Heart right ventricle (tissue), 16 donors: ENCODE measurements at regions not wholly inside any gene's neighbourhood (a gene's known extent, or its start where the extent isn't known, plus 50 kb on each side); places are given as distances from the start of the nearest gene placed in this dataset.

Experiments used
- ATAC-seq, 8 donors: fragments of 200-7000 bp; cut with Tn5 transposase; one replicate each; pipeline ENCODE4 v1.9.1; 2020; ENCODE audit warnings: mild to moderate bottlenecking in 8 of 8, moderate library complexity in 8 of 8, moderate number of reproducible peaks in 1 of 8
- DNase-seq, 2 donors: peaks; one replicate each; pipeline ENCODE4 v3.0.0-alpha.2; 2020
- H3K27ac ChIP-seq, 10 donors: fragments of 200-600 bp; sonication (generic) in 2 of 10; one replicate each; pipeline versions ENCODE4 v1.5.0 to v1.8.0; 2020 to 2022; ENCODE audit warnings: mild to moderate bottlenecking in 3 of 10
- H3K27me3 ChIP-seq, 7 donors: fragments of 200-600 bp; one replicate each; pipeline ENCODE4 v1.8.0; 2021 to 2022; ENCODE audit warnings: mild to moderate bottlenecking in 2 of 7
- H3K36me3 ChIP-seq, 9 donors: fragments of 200-600 bp; sonication (generic) in 1 of 9; one replicate each; pipeline versions ENCODE4 v1.5.0 to v1.8.0; 2020 to 2022; ENCODE audit warnings: mild to moderate bottlenecking in 2 of 9
- H3K4me1 ChIP-seq, 9 donors: fragments of 200-600 bp; sonication (generic) in 1 of 9; one replicate each; pipeline versions ENCODE4 v1.5.0 to v1.8.0; 2020 to 2022; ENCODE audit warnings: mild to moderate bottlenecking in 4 of 9
- H3K4me3 ChIP-seq, 10 donors: fragments of 200-600 bp; sonication (generic) in 2 of 10; one replicate each; pipeline versions ENCODE4 v1.5.0 to v1.8.0; 2020 to 2022; ENCODE audit warnings: mild to moderate bottlenecking in 7 of 10, moderate library complexity in 2 of 10
- H3K9me3 ChIP-seq, 11 donors: fragments of 200-600 bp in 10 of 11; sonication (generic) in 2 of 11; one replicate each; pipeline versions ENCODE4 v1.5.0 to v1.8.0; 2013 to 2022; ENCODE audit warnings: mild to moderate bottlenecking in 2 of 11, control low read depth in 1 of 11, moderate library complexity in 1 of 11
- WGBS, 2 donors: extraction: QIAGEN DNeasy Blood & Tissue Kit; methylation state at CpG; one replicate each; pipeline ENCODE4 v1.1.7; 2013; ENCODE audit warnings: inconsistent platforms in 1 of 2; 5-methylcytosine and 5-hydroxymethylcytosine counted together
- intact Hi-C, 10 donors: fragments of 100-400 bp; cut with DNase I; formaldehyde crosslinking; loops; one replicate each; pipeline versions ENCODE4 v1.11.1 to v1.14.2; 2022
- TF ChIP-seq, protein P1 (sequence below), 9 donors: fragments of 200-600 bp; sonication (generic) in 2 of 9; IDR thresholded peaks; one replicate each; pipeline versions ENCODE4 v1.5.0 to v1.8.0; 2021 to 2022; ENCODE audit warnings: antibody characterized with exemption in 9 of 9, mild to moderate bottlenecking in 5 of 9, moderate library complexity in 1 of 9
- donor health status: Arrhythmogenic right ventricular cardiomyopathy.
- donor health status: ischemic (EF 13 %, LVEDD 7.1; RV severe dilation, severe dysfunction).
- donor health status: healthy with polysubstance abuse.
- donor health status: DM: no; HTN: yes; CAD: no.
- donor health status: DM: no; HTN: no; CAD: no.
- donor health status: ischemic (EF 25% LVEDD 6.9; RV normal size, moderate dysfunction).
- donor health status: ischemic (EF 25% LVEDD 5.7; RV mildly dilated, moderate dysfunction).
- donor health status: healthy.
- donor health status: DM: yes; HTN: yes; CAD: no.
- donor health status: Ischemic cardiomyopathy.
- donor health status: ischemic (EF 35%, LVEDD 5.7; RV mildly dilated, moderate dysfunction).
- donor health status: nonischemic (EF 11% LVEDD 7.7; RV severe dilation, severe dysfunction).
- donor health status: DM: yes; HTN: yes; CAD: no.
- donor health status: PGD.
- donor health status: ischemic (EF 29% LVEDD 5.4; RV normal size, mild dysfunction).
- donor health status: nonischemic (EF 23%, LVEDD 6.1; RV moderate dilation, normal function).

- Histone ChIP-seq H3K27me3 (no peaks in the 10 kb centered on the region), H3K4me1 (no peaks in the 10 kb centered on the region), H3K36me3 (no peaks in the 10 kb centered on the region), H3K4me3 (no peak overlapping the region), H3K27ac (no peak overlapping the region), H3K9me3 (peaks cover 0 to 10% (median 0%) of the 10 kb centered on the region in 11 donors)
- TF ChIP-seq, protein P1, sequence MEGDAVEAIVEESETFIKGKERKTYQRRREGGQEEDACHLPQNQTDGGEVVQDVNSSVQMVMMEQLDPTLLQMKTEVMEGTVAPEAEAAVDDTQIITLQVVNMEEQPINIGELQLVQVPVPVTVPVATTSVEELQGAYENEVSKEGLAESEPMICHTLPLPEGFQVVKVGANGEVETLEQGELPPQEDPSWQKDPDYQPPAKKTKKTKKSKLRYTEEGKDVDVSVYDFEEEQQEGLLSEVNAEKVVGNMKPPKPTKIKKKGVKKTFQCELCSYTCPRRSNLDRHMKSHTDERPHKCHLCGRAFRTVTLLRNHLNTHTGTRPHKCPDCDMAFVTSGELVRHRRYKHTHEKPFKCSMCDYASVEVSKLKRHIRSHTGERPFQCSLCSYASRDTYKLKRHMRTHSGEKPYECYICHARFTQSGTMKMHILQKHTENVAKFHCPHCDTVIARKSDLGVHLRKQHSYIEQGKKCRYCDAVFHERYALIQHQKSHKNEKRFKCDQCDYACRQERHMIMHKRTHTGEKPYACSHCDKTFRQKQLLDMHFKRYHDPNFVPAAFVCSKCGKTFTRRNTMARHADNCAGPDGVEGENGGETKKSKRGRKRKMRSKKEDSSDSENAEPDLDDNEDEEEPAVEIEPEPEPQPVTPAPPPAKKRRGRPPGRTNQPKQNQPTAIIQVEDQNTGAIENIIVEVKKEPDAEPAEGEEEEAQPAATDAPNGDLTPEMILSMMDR (IDR thresholded peaks at IDR 0.05): no peak
- DNase-seq (no peak), ATAC-seq (no peak)
- intact Hi-C loops: no loop called here
- WGBS, 2 donors: 59 to 60% methylated on average over 5 of the region's 5 CpGs
Observed at GRCh38 chr20:55565096-55565773, 440.1 kb downstream of the CBLN4 start.

DNA sequence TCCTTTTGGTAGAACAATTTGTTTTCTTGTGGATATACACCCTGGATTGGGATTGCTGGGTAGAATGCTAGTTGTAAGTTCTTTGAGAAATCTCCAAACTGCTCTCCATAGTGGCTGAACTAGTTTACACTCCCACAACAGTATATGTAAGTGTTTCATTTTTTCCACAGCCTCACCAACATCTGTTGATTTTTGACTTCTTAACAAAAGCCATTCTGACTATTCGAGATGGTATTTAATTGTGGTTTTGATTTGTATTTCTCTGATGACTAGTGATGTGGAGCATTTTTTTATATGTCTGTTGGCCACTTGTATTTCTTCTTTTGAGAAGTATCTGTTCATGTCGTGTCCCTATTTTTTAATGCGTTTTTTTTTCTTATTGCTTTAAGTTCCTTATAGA, 444.1 kb downstream of the CBLN4 start:
- no peaks in the 10 kb centered on the region for H3K36me3 ChIP-seq
- no peak for ATAC-seq
- H3K4me1 ChIP-seq: no peaks in the 10 kb centered on the region
- peaks cover 0 to 10% (median 0%) of the 10 kb centered on the region in 11 donors for H3K9me3 ChIP-seq
- WGBS, 2 donors: 80% methylated on average over 3 of the region's 3 CpGs
- TF ChIP-seq, protein P1 (IDR thresholded peaks at IDR 0.05): no peak
- intact Hi-C loops: no loop called here
- H3K27ac ChIP-seq: no peak overlapping the region
- H3K4me3 ChIP-seq: no peak overlapping the region
- DNase-seq: no peak
- no peaks in the 10 kb centered on the region for H3K27me3 ChIP-seq

- Histone ChIP-seq H3K27me3 (no peaks in the 10 kb centered on the region), H3K9me3 (peaks cover 0 to 13% (median 0%) of the 10 kb centered on the region in 11 donors), H3K27ac (no peak overlapping the region), H3K4me3 (no peak overlapping the region), H3K4me1 (no peaks in the 10 kb centered on the region), H3K36me3 (no peaks in the 10 kb centered on the region)
- 72 to 78% methylated on average over 2 of the region's 2 CpGs for WGBS, 2 donors
- no peak for DNase-seq
- no peak for ATAC-seq
- intact Hi-C loops: no loop called here
- TF ChIP-seq, protein P1 (IDR thresholded peaks at IDR 0.05): no peak
Observed at GRCh38 chr20:55557191-55557590, 448.1 kb downstream of the CBLN4 start.

- no peaks in the 10 kb centered on the region for H3K36me3 ChIP-seq
- 62 to 74% methylated on average over 5 of the region's 5 CpGs for whole genome bisulfite sequencing, 2 donors
- H3K4me1 ChIP-seq: no peaks in the 10 kb centered on the region
- ATAC-seq: peak in 1 of 8 donors; percentile 63
- peaks cover 0 to 8% (median 0%) of the 10 kb centered on the region in 11 donors for H3K9me3 ChIP-seq
- H3K4me3 ChIP-seq: no peak overlapping the region
- TF ChIP-seq, protein P1 (IDR thresholded peaks at IDR 0.05): no peak
- no peak for DNase-seq
- H3K27ac ChIP-seq: no peak overlapping the region
- H3K27me3 ChIP-seq: no peaks in the 10 kb centered on the region
- intact Hi-C loops: no loop called here
Observed at GRCh38 chr20:55555075-55555650, 450.2 kb downstream of the CBLN4 start.
